ENCODE measurements at regions not wholly inside any gene's neighbourhood (a gene's known extent, or its start where the extent isn't known, plus 50 kb on each side); places are given as distances from the start of the nearest gene placed in this dataset.

DNA sequence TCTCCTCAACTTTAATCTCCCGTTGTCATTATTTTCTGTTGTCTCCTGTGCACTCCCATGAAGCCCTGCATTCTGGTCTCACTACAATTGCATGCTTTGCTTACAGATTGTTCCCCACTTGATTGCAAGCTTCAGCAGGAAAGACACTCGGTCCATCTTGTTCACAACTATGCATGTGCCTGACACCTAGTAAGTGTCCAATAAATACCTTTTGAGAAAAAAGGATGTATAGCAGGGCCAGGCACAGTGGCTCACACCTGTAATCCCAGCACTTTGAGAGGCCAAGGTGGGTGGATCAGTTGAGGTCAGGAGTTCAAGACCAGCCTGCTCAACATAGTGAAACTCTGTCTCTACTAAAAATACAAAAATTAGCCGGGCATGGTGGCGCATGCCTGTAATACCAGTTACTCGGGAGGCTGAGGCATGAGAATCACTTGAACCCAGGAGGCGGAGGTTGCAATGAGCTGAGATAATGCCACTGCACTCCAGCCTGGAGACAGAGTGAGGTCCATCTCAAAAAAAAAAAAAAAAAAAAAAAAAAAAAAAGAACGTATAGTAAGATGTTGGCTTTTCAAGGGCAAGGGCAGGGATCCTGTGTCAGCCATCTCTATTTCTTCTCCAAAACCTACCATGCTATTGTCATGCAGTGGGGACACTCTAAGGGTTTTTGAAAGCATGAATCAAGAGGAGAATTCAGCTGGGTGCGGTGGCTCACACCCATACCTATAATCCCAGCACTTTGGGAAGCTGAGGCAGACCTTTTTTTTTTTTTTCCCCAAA lies 338.3 kb downstream of the MYCN start:
- Histone ChIP-seq H3K9me3 (ENCODE audit: control insufficient read depth, insufficient read depth, low read length) (peaks cover 36% of the 10 kb centered on the region), H3K27me3 (ENCODE audit: control insufficient read depth, insufficient read depth, low read length) (no peaks in the 10 kb centered on the region), H4K8ac (ENCODE audit: low read depth in 2 of 2, low read length in 2 of 2) (no peak overlapping the region), H4K5ac (ENCODE audit: low read depth, low read length) (no peak overlapping the region), H3K36me3 (ENCODE audit: control insufficient read depth, insufficient read depth, low read length) (no peaks in the 10 kb centered on the region), H3K27ac (ENCODE audit: insufficient read depth, low read length) (no peak overlapping the region), H3K4me3 (ENCODE audit: insufficient read depth, low read depth, low read length) (no peak overlapping the region), H2AK9ac (replicated peaks; ENCODE audit: low read depth, low read length, poor library complexity) (no peak overlapping the region), H2AFZ (replicated peaks; ENCODE audit: low read length, poor library complexity) (no peak overlapping the region), H3K79me1 (ENCODE audit: low read depth in 1 of 2, low read length in 2 of 2) (no peaks in the 10 kb centered on the region), H3K4me1 (ENCODE audit: control insufficient read depth, insufficient read depth, low read length) (no peaks in the 10 kb centered on the region), H3K56ac (ENCODE audit: extremely low read depth, insufficient read depth, low read length) (no peak overlapping the region), H3K23ac (ENCODE audit: low read depth, low read length) (no peak overlapping the region), H2BK15ac (ENCODE audit: low read depth, low read length) (no peak overlapping the region), H3K9ac (ENCODE audit: low read depth, low read length) (no peak overlapping the region), H3K9me1 (ENCODE audit: insufficient read depth, low read length) (no peaks in the 10 kb centered on the region), H3K18ac (ENCODE audit: low read depth, low read length) (no peak overlapping the region), H2BK20ac (ENCODE audit: low read depth, low read length) (no peak overlapping the region), H2BK5ac (ENCODE audit: low read depth, low read length, poor library complexity, severe bottlenecking) (no peak overlapping the region), H3K4ac (ENCODE audit: low read depth, low read length) (no peak overlapping the region), H3K4me2 (ENCODE audit: low read depth, low read length) (no peak overlapping the region), H2AK5ac (ENCODE audit: low read depth, low read length) (no peak overlapping the region), H3K14ac (replicated peaks; ENCODE audit: low read depth, low read length) (no peak overlapping the region), H2BK120ac (ENCODE audit: low read depth, low read length) (no peak overlapping the region), H4K91ac (ENCODE audit: insufficient read depth, low read depth, low read length) (no peak overlapping the region), H4K20me1 (ENCODE audit: insufficient read depth, low read length) (no peaks in the 10 kb centered on the region)
- intact Hi-C loops (cut with micrococcal nuclease) = no loop called here
- no TSS peak for BruUV-seq (replicated peaks)
- dilution Hi-C loops (cut with HindIII; ENCODE audit: low sequenced_read_pairs, unreplicated experiment) = no loop called here
- DNase-seq (no peak), ATAC-seq (ENCODE audit: low read depth) (no peak)
- TF ChIP-seq RAD21 (IDR thresholded peaks at IDR 0.05; ENCODE audit: low read length) (no peak), RFX5 (IDR thresholded peaks at IDR 0.05; ENCODE audit: low read depth, low read length) (no peak), BHLHE40 (IDR thresholded peaks at IDR 0.05; ENCODE audit: low read depth, low read length) (no peak), MAFK (IDR thresholded peaks at IDR 0.05; ENCODE audit: low read depth, low read length) (no peak), MAZ (IDR thresholded peaks at IDR 0.05; ENCODE audit: borderline replicate concordance, low read depth, low read length) (no peak), CHD1 (IDR thresholded peaks at IDR 0.05; ENCODE audit: low read depth, low read length) (no peak), CEBPB (IDR thresholded peaks at IDR 0.05; ENCODE audit: low read depth, low read length) (no peak), NFE2L2 (IDR thresholded peaks at IDR 0.05; ENCODE audit: low read depth, low read length) (no peak), SMC3 (IDR thresholded peaks at IDR 0.05; ENCODE audit: low read depth, low read length) (no peak), MXI1 (IDR thresholded peaks at IDR 0.05; ENCODE audit: borderline replicate concordance, low read depth, low read length) (no peak), POLR2A (IDR thresholded peaks at IDR 0.05; ENCODE audit: low read depth, low read length) (no peak), FOS (IDR thresholded peaks at IDR 0.05; ENCODE audit: low read depth, low read length) (no peak), RCOR1 (IDR thresholded peaks at IDR 0.05; ENCODE audit: insufficient replicate concordance, low read length) (no peak)
- TF ChIP-seq, protein P1, sequence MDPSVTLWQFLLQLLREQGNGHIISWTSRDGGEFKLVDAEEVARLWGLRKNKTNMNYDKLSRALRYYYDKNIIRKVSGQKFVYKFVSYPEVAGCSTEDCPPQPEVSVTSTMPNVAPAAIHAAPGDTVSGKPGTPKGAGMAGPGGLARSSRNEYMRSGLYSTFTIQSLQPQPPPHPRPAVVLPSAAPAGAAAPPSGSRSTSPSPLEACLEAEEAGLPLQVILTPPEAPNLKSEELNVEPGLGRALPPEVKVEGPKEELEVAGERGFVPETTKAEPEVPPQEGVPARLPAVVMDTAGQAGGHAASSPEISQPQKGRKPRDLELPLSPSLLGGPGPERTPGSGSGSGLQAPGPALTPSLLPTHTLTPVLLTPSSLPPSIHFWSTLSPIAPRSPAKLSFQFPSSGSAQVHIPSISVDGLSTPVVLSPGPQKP (IDR thresholded peaks at IDR 0.05; ENCODE audit: borderline replicate concordance, low read depth, low read length) = no peak
- TF ChIP-seq, protein P2, sequence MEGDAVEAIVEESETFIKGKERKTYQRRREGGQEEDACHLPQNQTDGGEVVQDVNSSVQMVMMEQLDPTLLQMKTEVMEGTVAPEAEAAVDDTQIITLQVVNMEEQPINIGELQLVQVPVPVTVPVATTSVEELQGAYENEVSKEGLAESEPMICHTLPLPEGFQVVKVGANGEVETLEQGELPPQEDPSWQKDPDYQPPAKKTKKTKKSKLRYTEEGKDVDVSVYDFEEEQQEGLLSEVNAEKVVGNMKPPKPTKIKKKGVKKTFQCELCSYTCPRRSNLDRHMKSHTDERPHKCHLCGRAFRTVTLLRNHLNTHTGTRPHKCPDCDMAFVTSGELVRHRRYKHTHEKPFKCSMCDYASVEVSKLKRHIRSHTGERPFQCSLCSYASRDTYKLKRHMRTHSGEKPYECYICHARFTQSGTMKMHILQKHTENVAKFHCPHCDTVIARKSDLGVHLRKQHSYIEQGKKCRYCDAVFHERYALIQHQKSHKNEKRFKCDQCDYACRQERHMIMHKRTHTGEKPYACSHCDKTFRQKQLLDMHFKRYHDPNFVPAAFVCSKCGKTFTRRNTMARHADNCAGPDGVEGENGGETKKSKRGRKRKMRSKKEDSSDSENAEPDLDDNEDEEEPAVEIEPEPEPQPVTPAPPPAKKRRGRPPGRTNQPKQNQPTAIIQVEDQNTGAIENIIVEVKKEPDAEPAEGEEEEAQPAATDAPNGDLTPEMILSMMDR (conservative IDR thresholded peaks at IDR 0.05; ENCODE audit: low read depth, low read length) = no peak
- TF ChIP-seq, protein P3, sequence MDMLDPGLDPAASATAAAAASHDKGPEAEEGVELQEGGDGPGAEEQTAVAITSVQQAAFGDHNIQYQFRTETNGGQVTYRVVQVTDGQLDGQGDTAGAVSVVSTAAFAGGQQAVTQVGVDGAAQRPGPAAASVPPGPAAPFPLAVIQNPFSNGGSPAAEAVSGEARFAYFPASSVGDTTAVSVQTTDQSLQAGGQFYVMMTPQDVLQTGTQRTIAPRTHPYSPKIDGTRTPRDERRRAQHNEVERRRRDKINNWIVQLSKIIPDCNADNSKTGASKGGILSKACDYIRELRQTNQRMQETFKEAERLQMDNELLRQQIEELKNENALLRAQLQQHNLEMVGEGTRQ (IDR thresholded peaks at IDR 0.05; ENCODE audit: low read depth, low read length) = no peak
- in situ Hi-C loops (cut with MboI; ENCODE audit: low sequenced_read_pairs) = no loop called here
- ChIA-PET CTCF (no interaction called here), POLR2A (ENCODE audit: unreplicated experiment) (no interaction called here)
- WGBS, 2 experiments (ENCODE audit: extremely low coverage in 2 of 2, insufficient read length in 1 of 2) = no CpG with 5 or more reads among the region's 8 CpGs

Measured in IMR-90 (cell line).